Neutrophil (primary cell): ENCODE measurements at regions not wholly inside any gene's neighbourhood (a gene's known extent, or its start where the extent isn't known, plus 50 kb on each side); places are given as distances from the start of the nearest gene placed in this dataset.
A peak's percentile ranks its signal among the peaks of the same experiment; 100 is the strongest.

Experiments used
- H3K27ac ChIP-seq: fragments of 200-600 bp; sonication (generic); 2 replicates; pipeline ENCODE4 v1.5.1; 2016; ENCODE audit warnings: mild to moderate bottlenecking, moderate library complexity
- H3K27me3 ChIP-seq: fragments of 200-600 bp; sonication (generic); 2 replicates; pipeline ENCODE4 v1.6.0; 2016; ENCODE audit warnings: mild to moderate bottlenecking
- H3K36me3 ChIP-seq: fragments of 200-600 bp; sonication (generic); 2 replicates; pipeline ENCODE4 v1.5.1; 2017
- H3K4me1 ChIP-seq, 2 experiments: fragments of 200-600 bp in 1 of 2; sonication (generic) in 1 of 2; 1 replicate in 1 of 2; 2 replicates in 1 of 2; pipeline versions ENCODE4 v1.5.1 to v1.6.1; 2013 to 2016; ENCODE audit warnings: low read depth in 1 of 2, low read length in 1 of 2, mild to moderate bottlenecking in 1 of 2, moderate library complexity in 1 of 2; ENCODE audit not compliant: control insufficient read depth in 1 of 2, insufficient read depth in 1 of 2
- H3K4me3 ChIP-seq, 2 experiments: fragments of 200-600 bp in 1 of 2; sonication (generic) in 1 of 2; 1 replicate in 1 of 2; 2 replicates in 1 of 2; pipeline ENCODE4 v1.5.1; 2013 to 2016; ENCODE audit warnings: low read depth in 1 of 2, low read length in 1 of 2, mild to moderate bottlenecking in 1 of 2, moderate library complexity in 1 of 2
- H3K9me3 ChIP-seq: fragments of 200-600 bp; sonication (generic); 2 replicates; pipeline ENCODE4 v1.5.1; 2016
- CTCF ChIP-seq: fragments of 200-600 bp; sonication (generic); IDR thresholded peaks from 2 replicates; pipeline ENCODE4 v1.5.1; 2016; ENCODE audit warnings: antibody characterized with exemption

GRCh38 chr12:20270557-20270956 lies 97.8 kb upstream of the PDE3A start:
- Histone ChIP-seq H3K27ac (no peak overlapping the region), H3K4me3 (no peak overlapping the region), H3K4me1 (no peaks in the 10 kb centered on the region), H3K27me3 (no peaks in the 10 kb centered on the region), H3K9me3 (no peaks in the 10 kb centered on the region), H3K36me3 (no peaks in the 10 kb centered on the region)
- TF ChIP-seq CTCF: no peak

GRCh38 chr12:20272161-20272560 lies 96.2 kb upstream of the PDE3A start:
- H3K27ac ChIP-seq: no peak overlapping the region
- H3K36me3 ChIP-seq: no peaks in the 10 kb centered on the region
- no peak for TF ChIP-seq CTCF
- no peaks in the 10 kb centered on the region for H3K9me3 ChIP-seq
- no peaks in the 10 kb centered on the region for H3K27me3 ChIP-seq
- H3K4me3 ChIP-seq: no peak overlapping the region
- H3K4me1 ChIP-seq: no peaks in the 10 kb centered on the region

- Histone ChIP-seq H3K27ac (no peak overlapping the region), H3K36me3 (no peaks in the 10 kb centered on the region), H3K4me3 (no peak overlapping the region), H3K27me3 (no peaks in the 10 kb centered on the region), H3K9me3 (no peaks in the 10 kb centered on the region), H3K4me1 (no peaks in the 10 kb centered on the region)
- TF ChIP-seq CTCF: no peak
These were observed 95.5 kb upstream of the PDE3A start for GRCh38 chr12:20272801-20273200.

GRCh38 chr12:20274008-20274407 lies 94.3 kb upstream of the PDE3A start:
- Histone ChIP-seq H3K4me1 (no peaks in the 10 kb centered on the region), H3K36me3 (no peaks in the 10 kb centered on the region), H3K4me3 (no peak overlapping the region), H3K27me3 (no peaks in the 10 kb centered on the region), H3K9me3 (no peaks in the 10 kb centered on the region), H3K27ac (no peak overlapping the region)
- no peak for TF ChIP-seq CTCF

GRCh38 chr12:20278276-20278675 lies 90.1 kb upstream of the PDE3A start:
- peaks cover 7 to 17% of the 10 kb centered on the region in 2 experiments for H3K4me1 ChIP-seq
- H3K36me3 ChIP-seq: no peaks in the 10 kb centered on the region
- no peaks in the 10 kb centered on the region for H3K9me3 ChIP-seq
- no peak overlapping the region for H3K27ac ChIP-seq
- H3K27me3 ChIP-seq: no peaks in the 10 kb centered on the region
- H3K4me3 ChIP-seq: no peak overlapping the region
- no peak for TF ChIP-seq CTCF

GRCh38 chr12:20280515-20280914 lies 87.8 kb upstream of the PDE3A start:
- H3K4me1 ChIP-seq: peaks cover 15 to 37% of the 10 kb centered on the region in 2 experiments
- H3K27me3 ChIP-seq: no peaks in the 10 kb centered on the region
- H3K36me3 ChIP-seq: no peaks in the 10 kb centered on the region
- no peak for TF ChIP-seq CTCF
- no peak overlapping the region for H3K4me3 ChIP-seq
- no peaks in the 10 kb centered on the region for H3K9me3 ChIP-seq
- peak overlapping the region; percentile 63 for H3K27ac ChIP-seq
